Activated naive CD4-positive, alpha-beta T cell treated with anti-CD3 and anti-CD28 coated beads, Interleukin-2, amount 50 U/mL, for 24 hours (primary cell): ENCODE measurements at regions not wholly inside any gene's neighbourhood (a gene's known extent, or its start where the extent isn't known, plus 50 kb on each side); places are given as distances from the start of the nearest gene placed in this dataset.
"Not testable (repeated sequence)": the region's sequence is repeated elsewhere in the genome, so short reads cannot be mapped to it uniquely, and the experiment has no call there.

Experiments
- H3K27ac Mint-ChIP-seq: one replicate; pipeline ENCODE4 v1.8.0; 2021; ENCODE audit warnings: mild to moderate bottlenecking, mixed read lengths
- H3K27me3 Mint-ChIP-seq: one replicate; pipeline ENCODE4 v1.8.0; 2021; ENCODE audit warnings: mixed read lengths
- H3K36me3 Mint-ChIP-seq: one replicate; pipeline ENCODE4 v1.8.0; 2021; ENCODE audit warnings: mixed read lengths
- H3K4me1 Mint-ChIP-seq: one replicate; pipeline ENCODE4 v1.8.0; 2021; ENCODE audit warnings: mixed read lengths
- H3K4me3 Mint-ChIP-seq: one replicate; pipeline ENCODE4 v1.8.0; 2021; ENCODE audit warnings: mild to moderate bottlenecking, mixed read lengths
- H3K9me3 Mint-ChIP-seq: one replicate; pipeline ENCODE4 v1.8.0; 2021; ENCODE audit warnings: mixed read lengths

- H3K9me3 Mint-ChIP-seq, result no peaks in the 10 kb centered on the region
- no peaks in the 10 kb centered on the region for H3K27me3 Mint-ChIP-seq
- H3K36me3 Mint-ChIP-seq, result no peaks in the 10 kb centered on the region
- no peaks in the 10 kb centered on the region for H3K4me1 Mint-ChIP-seq
- no peak overlapping the region for H3K4me3 Mint-ChIP-seq
- H3K27ac Mint-ChIP-seq, result no peak overlapping the region
These were observed 1004.5 kb downstream of the SOCS6 start for GRCh38 chr18:71293322-71293721.

GRCh38 chr18:71287268-71287667, 998.4 kb downstream of the SOCS6 start:
- H3K4me3 Mint-ChIP-seq, result no peak overlapping the region
- no peaks in the 10 kb centered on the region for H3K27me3 Mint-ChIP-seq
- H3K27ac Mint-ChIP-seq, result no peak overlapping the region
- no peaks in the 10 kb centered on the region for H3K36me3 Mint-ChIP-seq
- no peaks in the 10 kb centered on the region for H3K4me1 Mint-ChIP-seq
- no peaks in the 10 kb centered on the region for H3K9me3 Mint-ChIP-seq

- Mint-ChIP-seq H3K4me1 (no peaks in the 10 kb centered on the region), H3K36me3 (no peaks in the 10 kb centered on the region), H3K9me3 (no peaks in the 10 kb centered on the region), H3K27me3 (no peaks in the 10 kb centered on the region), H3K4me3 (no peak overlapping the region), H3K27ac (no peak overlapping the region)
These were observed 963.6 kb downstream of the SOCS6 start for GRCh38 chr18:71252351-71252865.

- Mint-ChIP-seq H3K27me3 (no peaks in the 10 kb centered on the region), H3K4me3 (no peak overlapping the region)
These were observed 961.3 kb downstream of the SOCS6 start for GRCh38 chr18:71250191-71250590.

GRCh38 chr18:71249791-71250190, 960.9 kb downstream of the SOCS6 start:
- H3K4me3 Mint-ChIP-seq, result no peak overlapping the region
- no peaks in the 10 kb centered on the region for H3K9me3 Mint-ChIP-seq
- H3K27me3 Mint-ChIP-seq, result no peaks in the 10 kb centered on the region
- H3K4me1 Mint-ChIP-seq, result no peaks in the 10 kb centered on the region
- H3K27ac Mint-ChIP-seq, result no peak overlapping the region
- no peaks in the 10 kb centered on the region for H3K36me3 Mint-ChIP-seq

More at GRCh38 chr18:71250191-71250590, 961.3 kb downstream of the SOCS6 start:
- no peaks in the 10 kb centered on the region for H3K36me3 Mint-ChIP-seq
- no peak overlapping the region for H3K27ac Mint-ChIP-seq
- no peaks in the 10 kb centered on the region for H3K4me1 Mint-ChIP-seq
- H3K9me3 Mint-ChIP-seq, result no peaks in the 10 kb centered on the region

GRCh38 chr18:71242981-71243380, 954.1 kb downstream of the SOCS6 start:
- Mint-ChIP-seq H3K4me3 (no peak overlapping the region), H3K4me1 (no peaks in the 10 kb centered on the region), H3K36me3 (no peaks in the 10 kb centered on the region), H3K27me3 (no peaks in the 10 kb centered on the region), H3K27ac (no peak overlapping the region), H3K9me3 (no peaks in the 10 kb centered on the region)

- H3K9me3 Mint-ChIP-seq, result no peaks in the 10 kb centered on the region
- no peaks in the 10 kb centered on the region for H3K36me3 Mint-ChIP-seq
- no peak overlapping the region for H3K27ac Mint-ChIP-seq
- no peaks in the 10 kb centered on the region for H3K4me1 Mint-ChIP-seq
- H3K27me3 Mint-ChIP-seq, result peaks cover 2% of the 10 kb centered on the region
- no peak overlapping the region for H3K4me3 Mint-ChIP-seq
These were observed 950.3 kb downstream of the SOCS6 start for GRCh38 chr18:71238974-71239624.

GRCh38 chr18:71237641-71238040, 948.8 kb downstream of the SOCS6 start:
- no peaks in the 10 kb centered on the region for H3K9me3 Mint-ChIP-seq
- H3K4me1 Mint-ChIP-seq, result no peaks in the 10 kb centered on the region
- no peaks in the 10 kb centered on the region for H3K36me3 Mint-ChIP-seq
- H3K4me3 Mint-ChIP-seq, result no peak overlapping the region
- H3K27ac Mint-ChIP-seq, result no peak overlapping the region
- H3K27me3 Mint-ChIP-seq, result peaks cover 2% of the 10 kb centered on the region

- Mint-ChIP-seq H3K4me3 (no peak overlapping the region), H3K36me3 (no peaks in the 10 kb centered on the region), H3K9me3 (no peaks in the 10 kb centered on the region), H3K27me3 (peaks cover 2% of the 10 kb centered on the region), H3K4me1 (no peaks in the 10 kb centered on the region), H3K27ac (no peak overlapping the region)
These were observed 944.3 kb downstream of the SOCS6 start for GRCh38 chr18:71233177-71233576.

GRCh38 chr18:71223486-71223885, 934.6 kb downstream of the SOCS6 start:
- Mint-ChIP-seq H3K27me3 (no peaks in the 10 kb centered on the region), H3K9me3 (no peaks in the 10 kb centered on the region), H3K27ac (no peak overlapping the region), H3K36me3 (no peaks in the 10 kb centered on the region), H3K4me1 (no peaks in the 10 kb centered on the region), H3K4me3 (no peak overlapping the region)

- H3K27ac Mint-ChIP-seq, result no peak overlapping the region
These were observed 932.6 kb downstream of the SOCS6 start for GRCh38 chr18:71221405-71221804.

GRCh38 chr18:71212739-71213138, 923.9 kb downstream of the SOCS6 start:
- H3K27ac Mint-ChIP-seq, H3K4me3 Mint-ChIP-seq, H3K27me3 Mint-ChIP-seq, H3K36me3 Mint-ChIP-seq, H3K4me1 Mint-ChIP-seq, H3K9me3 Mint-ChIP-seq: not testable (repeated sequence)

More at GRCh38 chr18:71221405-71221804, 932.6 kb downstream of the SOCS6 start:
- Mint-ChIP-seq H3K4me1 (no peaks in the 10 kb centered on the region), H3K27me3 (no peaks in the 10 kb centered on the region), H3K36me3 (no peaks in the 10 kb centered on the region), H3K4me3 (no peak overlapping the region), H3K9me3 (no peaks in the 10 kb centered on the region)

GRCh38 chr18:71212222-71212621, 923.4 kb downstream of the SOCS6 start:
- Mint-ChIP-seq H3K27ac (no peak overlapping the region), H3K4me3 (no peak overlapping the region), H3K4me1 (no peaks in the 10 kb centered on the region), H3K9me3 (no peaks in the 10 kb centered on the region), H3K27me3 (no peaks in the 10 kb centered on the region), H3K36me3 (no peaks in the 10 kb centered on the region)

- Mint-ChIP-seq H3K4me1 (no peaks in the 10 kb centered on the region), H3K27ac (no peak overlapping the region)
These were observed 921.1 kb downstream of the SOCS6 start for GRCh38 chr18:71209944-71210343.

GRCh38 chr18:71194438-71194837, 905.6 kb downstream of the SOCS6 start:
- H3K27ac Mint-ChIP-seq, result no peak overlapping the region
- H3K4me3 Mint-ChIP-seq, result no peak overlapping the region
- H3K36me3 Mint-ChIP-seq, result no peaks in the 10 kb centered on the region
- H3K4me1 Mint-ChIP-seq, result no peaks in the 10 kb centered on the region
- H3K9me3 Mint-ChIP-seq, result no peaks in the 10 kb centered on the region
- H3K27me3 Mint-ChIP-seq, result no peaks in the 10 kb centered on the region

More at GRCh38 chr18:71209944-71210343, 921.1 kb downstream of the SOCS6 start:
- H3K4me3 Mint-ChIP-seq, result no peak overlapping the region
- H3K27me3 Mint-ChIP-seq, result no peaks in the 10 kb centered on the region
- no peaks in the 10 kb centered on the region for H3K36me3 Mint-ChIP-seq
- H3K9me3 Mint-ChIP-seq, result no peaks in the 10 kb centered on the region

- H3K27me3 Mint-ChIP-seq, result no peaks in the 10 kb centered on the region
- H3K4me3 Mint-ChIP-seq, result no peak overlapping the region
- H3K9me3 Mint-ChIP-seq, result no peaks in the 10 kb centered on the region
- H3K4me1 Mint-ChIP-seq, result no peaks in the 10 kb centered on the region
- H3K36me3 Mint-ChIP-seq, result no peaks in the 10 kb centered on the region
- no peak overlapping the region for H3K27ac Mint-ChIP-seq
These were observed 900.7 kb downstream of the SOCS6 start for GRCh38 chr18:71189581-71189980.
